ENCODE measurements at regions not wholly inside any gene's neighbourhood (a gene's known extent, or its start where the extent isn't known, plus 50 kb on each side); places are given as distances from the start of the nearest gene placed in this dataset.

DNA sequence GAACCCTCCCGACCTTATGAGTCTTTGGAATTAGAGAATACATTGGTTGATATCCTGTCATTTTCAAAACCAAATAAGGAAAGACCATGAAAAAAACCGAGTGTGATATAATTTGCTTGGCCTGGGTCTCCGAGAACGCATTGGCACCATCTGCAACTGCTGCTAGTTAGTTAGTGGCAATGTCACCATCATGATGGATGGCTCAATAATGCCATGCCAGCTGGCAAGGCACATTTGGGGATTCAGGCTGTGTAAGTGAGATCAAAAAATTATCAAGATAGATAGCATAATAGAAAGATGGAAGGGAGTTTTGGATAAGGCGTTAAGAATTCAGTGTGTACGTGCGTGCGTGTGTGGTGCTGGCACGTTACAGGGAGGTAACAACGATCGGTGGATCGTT, 134.7 kb upstream of the TCERG1L start:
- no peak for DNase-seq

DNA sequence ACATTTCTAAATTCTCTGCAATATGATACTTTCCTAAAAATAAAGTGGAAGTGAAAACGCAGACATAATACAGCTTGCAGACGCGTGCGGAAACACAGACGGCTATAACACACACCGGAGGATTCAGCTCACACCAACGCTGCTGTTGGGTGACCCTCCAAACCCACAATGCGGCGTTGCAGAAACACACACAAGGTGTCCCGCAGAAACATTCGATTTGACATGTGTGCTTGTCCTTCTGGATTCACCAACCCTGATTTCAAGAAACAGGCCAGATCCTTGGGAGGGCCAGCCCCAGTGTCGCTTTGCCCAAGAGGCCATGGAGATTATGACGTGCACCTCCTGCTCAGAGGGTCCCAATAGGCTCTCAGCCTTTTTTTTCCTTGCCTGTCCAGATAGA, 136.7 kb upstream of the TCERG1L start:
- DNase-seq, result no peak

DNA sequence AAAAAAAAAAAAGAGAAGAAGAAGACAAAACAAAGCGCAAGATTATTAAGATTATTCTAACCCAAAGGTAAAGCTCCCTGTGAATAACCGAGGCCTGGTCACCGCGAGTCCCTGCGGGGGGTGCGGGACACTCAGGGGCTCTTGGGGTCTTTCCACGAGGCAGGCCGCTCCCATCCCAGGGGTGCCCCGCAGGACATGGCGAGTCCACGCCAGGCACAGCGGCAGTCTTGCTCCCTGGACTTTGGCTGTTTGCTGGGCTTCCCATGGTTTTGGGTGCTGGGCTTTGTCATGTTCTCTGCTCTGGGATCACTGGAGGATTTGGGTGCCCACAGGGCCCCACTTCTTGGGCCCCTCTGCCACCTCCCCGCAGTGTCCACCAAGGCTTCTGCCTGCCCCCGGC, 137.4 kb upstream of the TCERG1L start:
- DNase-seq, result no peak

DNA sequence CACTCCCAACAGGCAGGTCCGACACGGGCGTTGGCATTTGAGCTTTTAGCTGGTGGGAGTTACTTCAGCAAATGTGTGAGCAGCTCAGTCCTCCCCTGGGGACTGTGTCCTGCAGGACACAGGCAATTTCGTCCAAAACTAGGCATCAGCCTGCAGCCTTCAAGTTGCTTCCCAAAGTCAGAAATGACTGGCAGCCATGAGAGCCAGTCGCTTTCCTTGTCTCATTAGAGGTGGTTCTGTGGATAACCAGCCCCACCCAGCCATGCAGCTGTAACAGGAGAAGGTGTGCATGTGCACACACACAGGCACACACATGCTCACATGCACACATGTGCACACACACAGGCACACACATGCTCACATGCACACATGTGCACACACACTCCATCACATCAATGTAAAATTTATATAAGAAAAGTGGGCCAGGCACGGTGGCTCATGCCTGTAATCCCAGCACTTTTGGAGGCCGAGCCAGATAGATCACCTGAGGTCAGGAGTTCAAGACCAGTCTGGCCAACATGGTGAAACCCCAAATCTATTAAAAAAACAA, 138.8 kb upstream of the TCERG1L start:
- DNase-seq, result no peak

DNA sequence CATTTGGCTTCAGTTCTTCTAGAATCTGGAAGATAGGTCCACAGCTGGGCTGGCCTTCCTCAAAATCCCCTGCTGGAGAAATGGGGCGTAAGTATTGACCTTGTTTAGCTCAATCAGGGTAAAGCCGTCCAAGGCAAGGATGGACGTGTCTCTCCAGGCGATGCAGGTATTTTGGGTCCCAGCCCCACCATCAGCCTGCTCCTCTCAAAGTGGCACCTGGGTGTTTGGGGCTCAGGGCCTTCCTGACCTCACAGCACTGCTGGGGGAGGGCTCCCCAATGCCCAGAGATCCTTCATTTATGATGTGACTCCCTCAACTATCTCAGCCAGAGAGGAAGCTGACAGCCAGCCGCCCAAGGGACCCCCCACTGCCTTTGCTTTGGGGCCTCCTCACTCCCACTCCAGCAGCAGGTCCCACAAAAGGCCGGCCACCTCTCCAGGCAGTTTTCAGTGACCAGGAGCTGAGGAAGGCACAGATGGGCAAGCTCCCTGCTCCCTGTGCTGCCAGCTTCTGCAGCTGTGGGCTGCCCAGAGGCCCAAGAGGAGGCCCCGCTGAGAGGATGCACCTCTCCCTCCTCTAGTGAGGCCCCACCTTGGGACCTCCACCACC, 140.0 kb upstream of the TCERG1L start:
- DNase-seq, result no peak

DNA sequence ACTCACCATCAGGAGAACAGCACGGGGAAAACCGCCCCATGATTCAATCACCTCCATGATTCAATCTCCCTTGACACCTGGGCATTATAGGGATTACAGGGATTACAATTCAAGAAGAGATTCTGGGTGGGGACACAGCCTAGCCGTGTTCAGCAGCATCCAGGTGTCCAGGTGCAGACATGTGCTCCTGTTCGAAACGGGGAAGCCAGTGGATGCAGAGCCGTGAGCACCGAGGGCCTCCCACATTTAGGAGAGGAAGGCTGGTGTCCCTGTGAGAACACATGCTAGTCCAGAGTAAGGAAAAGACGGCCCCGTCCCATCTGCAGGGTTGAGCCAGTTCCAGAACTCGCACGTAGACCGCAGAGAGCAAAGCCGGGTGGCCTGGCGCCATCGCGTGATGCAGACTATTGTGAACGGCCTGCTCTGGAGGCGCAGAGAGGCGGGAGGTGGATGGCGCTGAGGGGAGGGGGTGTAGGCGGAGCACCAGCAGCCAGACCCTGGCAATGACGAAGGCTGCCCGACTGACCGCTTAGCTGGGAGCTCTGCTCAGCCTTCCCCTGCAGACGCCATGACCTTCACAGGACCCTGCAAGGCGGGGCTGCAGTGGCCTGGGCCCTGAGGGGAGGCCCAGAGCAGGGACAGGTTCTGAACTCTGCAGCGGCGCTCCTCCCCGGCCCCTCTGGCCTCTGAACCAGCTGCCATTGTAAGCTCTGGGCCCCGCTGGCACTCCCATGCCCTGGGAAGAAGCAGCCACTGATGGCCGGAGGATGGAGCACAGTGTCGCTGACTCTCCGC, 141.6 kb upstream of the TCERG1L start:
- DNase-seq, result no peak

DNA sequence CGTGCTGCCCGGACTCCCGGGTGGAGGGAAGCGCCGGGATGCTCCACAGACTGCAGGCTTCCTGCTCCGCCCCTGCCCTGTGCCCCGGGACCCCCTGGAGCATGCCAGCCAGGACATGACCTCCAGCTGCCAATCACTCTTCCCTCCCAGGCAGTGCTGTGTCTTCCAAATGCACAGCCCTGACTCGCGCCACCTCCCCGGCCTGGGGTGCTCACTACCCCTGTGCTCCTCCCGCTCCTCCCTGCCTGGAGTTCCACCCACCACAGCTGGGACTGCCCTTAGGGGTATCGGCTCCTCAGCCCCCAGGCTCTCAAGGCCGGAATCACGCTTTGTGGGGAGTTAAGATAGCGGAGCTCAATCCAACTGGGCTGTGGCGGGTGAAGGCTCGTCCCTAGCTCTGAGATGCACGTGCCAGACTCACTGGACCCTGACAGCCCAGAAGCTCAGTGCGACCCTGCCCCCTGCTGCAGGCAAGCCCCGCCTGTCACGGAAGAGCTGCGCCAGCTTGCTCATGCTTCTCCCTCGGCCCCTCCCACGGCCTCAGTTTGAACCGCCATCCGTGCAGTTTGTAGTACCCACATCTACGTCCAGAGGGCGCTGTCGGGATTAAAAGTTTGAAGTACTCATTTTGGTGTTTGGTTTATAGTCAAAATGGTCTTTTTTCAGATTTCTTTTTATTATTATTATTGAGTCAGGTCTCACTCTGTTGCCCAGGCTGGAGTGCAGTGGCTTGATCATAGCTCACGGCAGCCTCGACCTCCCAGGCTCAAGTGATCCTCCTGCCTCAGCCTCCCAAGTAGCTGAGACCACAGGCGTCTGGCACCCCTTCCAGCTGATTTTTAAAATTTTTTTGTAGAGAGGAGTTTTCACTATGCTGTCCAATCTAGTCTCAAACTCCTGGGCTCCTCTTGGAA, 142.5 kb upstream of the TCERG1L start:
- no peak for DNase-seq

DNA sequence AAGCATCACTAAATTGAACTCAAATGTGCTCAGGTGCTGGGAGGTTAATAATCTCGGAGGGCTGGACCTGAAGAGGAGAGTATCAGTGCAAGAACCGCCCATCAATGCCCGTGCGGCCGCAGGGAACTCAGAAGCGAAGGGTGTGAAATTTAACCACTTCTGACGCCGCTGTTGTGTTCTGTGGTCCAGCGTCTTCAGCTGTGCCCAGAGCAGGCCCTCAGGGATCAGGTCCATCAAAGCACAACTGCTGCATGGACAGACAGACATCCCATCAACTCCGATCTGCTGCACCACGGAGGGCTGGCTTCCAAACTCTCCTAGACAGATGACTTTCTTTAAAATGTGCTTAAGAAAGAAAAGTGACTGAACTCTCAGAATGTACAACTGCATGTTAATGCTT, 144.9 kb upstream of the TCERG1L start:
- DNase-seq, result no peak

DNA sequence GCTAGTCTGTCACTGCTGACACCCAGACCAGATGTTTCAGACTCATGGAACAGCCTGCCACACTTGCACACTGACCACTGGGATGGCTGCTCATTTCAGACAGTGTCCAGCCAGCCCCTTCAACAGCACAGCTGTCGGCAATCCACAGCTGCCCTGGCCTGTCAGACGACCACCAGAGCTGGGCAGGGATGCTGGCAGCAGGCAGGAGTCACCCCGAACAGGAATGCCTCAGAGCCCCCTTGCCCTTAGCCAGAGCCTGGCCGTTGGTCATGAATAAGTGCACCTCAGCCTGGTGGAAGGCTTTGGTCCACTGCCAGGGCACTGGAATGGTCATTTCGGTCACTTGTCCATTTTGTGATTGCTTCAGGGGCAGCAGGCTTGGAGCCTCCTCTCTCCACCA, 149.6 kb upstream of the TCERG1L start:
- DNase-seq, result no peak

DNA sequence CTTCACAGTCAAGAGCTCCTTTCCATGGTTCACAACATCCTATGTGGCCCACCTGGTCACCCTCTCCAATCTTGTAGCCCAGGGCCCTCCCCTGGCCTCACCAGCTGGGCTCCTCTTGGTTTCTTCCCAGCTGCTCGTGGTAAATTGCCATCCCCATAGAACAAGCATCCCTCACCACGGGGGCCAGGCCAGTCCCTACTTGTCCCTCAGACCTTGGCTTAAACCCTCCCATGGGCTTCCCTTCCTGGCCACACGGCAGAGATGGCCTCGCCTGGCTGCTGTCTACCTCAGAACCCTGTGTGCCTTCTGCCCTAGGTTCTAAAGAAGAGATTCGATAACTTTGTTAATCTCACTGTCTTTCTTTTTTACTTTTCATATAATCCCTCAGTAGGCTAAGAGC, 153.3 kb upstream of the TCERG1L start:
- no peak for DNase-seq

DNA sequence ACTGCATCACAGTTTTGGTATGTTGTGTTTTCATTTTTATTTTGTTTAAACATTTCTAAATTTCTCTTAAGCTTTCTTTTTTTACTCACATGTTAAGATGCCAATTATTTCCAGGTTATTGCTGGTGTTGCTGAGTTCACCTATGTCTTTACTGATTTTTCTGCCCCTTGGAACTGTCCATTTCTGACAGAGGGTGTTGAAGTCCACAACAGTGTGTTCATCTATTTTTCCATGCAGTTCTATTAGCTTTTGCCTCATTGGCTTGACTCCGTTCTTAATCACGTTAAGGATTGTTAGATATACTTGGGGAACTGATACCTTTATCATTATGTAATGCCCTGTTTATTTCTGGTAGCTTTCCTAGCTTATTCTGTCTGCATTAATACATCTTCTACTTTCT, 158.0 kb upstream of the TCERG1L start:
- DNase-seq, result no peak

DNA sequence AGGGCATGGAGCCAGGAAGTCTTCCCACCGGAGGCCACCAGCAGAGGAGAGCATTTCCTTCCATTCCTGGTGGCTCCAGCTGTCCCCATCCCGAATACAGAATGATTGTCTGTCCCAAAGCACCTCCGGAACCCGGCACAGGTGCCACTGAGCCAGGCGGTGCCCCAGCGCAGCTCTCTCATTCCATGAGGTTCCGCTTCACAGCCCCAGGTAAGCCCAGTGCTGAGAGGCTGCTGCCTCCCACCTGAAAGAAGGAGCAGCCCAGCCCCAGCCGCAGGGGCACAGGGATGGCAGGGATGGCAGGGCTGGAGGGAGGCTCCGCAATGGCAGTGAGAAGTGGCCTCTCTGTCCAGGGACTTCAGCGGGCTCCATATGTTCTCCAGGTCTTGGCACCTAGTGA, 162.1 kb upstream of the TCERG1L start:
- no peak for DNase-seq

DNA sequence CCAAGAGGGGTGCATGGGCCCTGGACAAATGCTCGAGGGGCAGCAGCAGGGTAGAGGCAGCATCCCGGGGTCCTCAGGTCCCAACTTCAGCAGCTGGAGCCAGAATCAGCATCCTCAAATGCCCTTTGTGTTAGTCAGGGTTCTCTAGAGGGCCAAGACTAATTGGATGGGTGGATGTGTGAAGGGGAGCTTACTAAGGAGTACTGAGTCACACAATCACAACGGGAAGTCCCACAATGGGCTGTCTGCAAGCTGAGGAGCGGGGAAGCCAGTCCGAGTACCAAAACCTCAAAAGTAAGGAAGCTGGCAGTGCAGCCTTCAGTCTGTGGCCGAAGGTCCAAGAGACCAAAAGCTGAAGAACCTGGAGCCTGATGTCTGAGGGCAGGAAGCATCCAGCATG, 162.9 kb upstream of the TCERG1L start:
- DNase-seq, result no peak

DNA sequence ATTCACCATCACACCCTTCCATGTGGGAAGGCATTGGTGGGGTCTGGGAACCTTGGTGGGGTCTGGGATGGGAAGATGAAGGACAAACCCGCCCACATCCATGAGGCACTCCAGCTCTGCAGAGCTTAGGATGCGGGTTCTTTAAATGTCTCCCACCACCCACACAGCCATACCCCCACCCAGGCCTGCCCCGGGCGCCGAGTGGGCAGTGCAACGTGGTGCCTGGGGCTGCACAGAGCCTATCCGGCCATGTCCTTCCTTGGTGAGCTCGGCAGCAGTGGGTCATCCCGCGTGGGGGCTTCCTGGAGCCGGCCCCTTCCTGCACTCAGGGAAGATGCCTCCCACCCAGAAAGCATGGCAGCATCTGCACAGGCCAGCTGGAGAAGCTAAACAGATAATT, 163.5 kb upstream of the TCERG1L start:
- DNase-seq, result no peak

DNA sequence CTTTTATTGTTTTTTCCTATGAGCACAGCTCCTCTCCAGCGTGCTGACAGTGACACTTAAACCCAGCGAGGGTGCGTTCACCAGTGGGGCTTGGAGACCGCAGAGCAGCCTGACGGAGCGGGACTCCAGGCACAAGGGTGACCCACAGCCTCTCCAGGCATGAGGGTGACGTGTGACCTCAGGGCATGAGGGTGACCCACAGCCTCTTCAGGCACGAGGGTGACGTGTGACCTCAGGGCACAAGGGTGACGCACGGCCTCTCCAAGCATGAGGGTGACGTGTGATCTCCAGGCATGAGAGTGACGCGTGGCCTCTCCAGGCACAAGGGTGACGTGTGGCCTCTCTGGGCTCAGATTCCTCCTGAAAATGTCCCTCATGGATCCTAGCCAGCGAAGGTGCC, 164.3 kb upstream of the TCERG1L start:
- DNase-seq, result no peak

DNA sequence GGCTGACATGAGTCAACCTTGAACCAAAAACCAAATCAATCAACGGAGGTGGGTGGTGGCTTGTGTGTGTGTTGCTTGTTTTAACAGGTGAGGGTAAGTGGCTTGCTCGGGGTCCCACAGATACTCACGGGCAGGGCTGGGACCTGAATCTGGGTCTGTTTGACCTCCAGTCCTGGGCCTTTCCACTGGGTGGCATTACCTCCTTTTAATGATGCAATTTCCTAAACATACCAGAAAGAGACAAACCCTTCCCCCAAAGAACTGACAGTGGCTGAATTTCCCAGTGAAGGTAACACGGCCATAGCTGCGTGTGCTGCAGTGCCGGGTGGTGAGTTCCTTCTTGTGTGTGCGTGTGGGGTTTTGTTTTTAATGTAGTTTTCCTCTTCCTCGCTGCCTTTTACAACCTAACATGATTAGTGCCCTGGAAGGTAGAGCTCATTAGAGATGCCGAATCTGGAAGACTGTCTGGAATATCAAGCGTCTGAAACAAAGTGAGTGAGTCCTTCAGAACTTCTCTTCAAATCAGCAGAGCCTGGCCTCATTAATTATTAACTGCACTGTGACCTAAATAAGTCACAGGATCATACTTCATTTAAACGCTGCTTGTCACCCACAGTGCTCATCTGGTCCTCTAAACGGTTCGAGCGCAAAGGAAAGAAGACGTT, 166.1 kb upstream of the TCERG1L start:
- no peak for DNase-seq

DNA sequence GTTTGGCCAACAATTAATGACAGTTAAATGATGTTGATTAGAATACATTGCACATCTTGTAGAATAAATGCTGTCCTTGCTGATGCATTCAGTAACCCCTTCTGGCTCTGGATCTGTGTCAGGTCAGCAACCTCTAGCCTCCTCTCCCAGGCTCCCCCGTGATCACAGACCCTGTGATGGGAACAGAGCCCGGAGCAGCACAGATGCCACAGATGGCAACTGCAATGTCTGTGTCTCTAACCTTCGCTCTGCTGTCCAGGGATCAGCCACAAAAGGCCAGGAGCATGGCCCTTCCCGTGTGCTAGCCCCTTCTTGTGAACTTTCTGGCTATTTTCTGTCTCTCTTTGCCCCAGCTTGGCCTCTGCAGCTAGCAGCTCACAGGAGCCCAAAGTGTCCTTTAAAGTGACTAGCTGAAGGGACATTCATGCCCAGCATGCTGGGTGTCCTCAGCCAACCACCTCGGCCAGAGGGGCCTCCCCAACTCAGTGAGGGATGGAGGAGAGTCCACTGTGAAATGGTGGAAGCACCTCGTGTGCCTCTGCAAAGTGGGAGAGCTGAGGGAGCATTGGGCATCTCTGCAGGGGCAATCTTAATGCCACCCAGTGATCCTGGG, 167.0 kb upstream of the TCERG1L start:
- DNase-seq, result no peak

DNA sequence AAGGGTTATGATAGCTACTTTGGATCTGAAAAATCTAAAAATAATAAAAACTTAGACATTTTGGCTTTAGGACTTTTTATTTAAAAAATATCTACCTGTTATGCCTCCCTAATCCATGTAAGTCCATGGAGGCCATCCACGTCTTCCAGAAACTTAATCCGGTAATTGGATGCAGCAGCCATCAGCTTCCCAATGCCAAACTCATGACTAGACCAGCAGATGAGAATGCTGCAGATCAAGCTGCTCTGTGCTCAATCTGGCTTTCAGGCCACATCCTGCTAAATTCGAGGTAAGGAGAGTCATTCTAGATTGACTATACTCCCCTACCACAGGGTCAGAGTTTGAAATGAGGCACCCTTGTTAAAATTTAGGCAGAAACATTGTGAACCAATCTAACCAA, 168.5 kb upstream of the TCERG1L start:
- DNase-seq, result no peak

DNA sequence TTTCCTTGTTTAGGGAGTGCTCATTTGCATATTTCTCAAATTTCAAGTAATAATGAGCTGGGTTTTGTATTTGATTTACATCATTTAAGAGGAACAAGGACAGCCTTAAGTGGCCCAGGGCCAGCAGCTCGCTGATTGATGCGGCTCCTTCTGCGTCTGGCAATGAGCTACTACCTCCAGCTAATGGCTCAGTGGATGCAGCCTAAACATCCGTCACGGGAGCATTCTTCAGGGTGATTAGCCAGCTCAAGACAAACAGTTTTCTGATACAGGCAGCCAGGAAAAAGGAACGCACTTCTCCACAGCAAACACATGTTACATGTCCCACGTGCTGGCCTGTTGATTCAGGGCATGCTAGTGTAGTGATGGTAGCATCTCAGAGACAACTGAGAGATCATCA, 169.3 kb upstream of the TCERG1L start:
- DNase-seq, result no peak

DNA sequence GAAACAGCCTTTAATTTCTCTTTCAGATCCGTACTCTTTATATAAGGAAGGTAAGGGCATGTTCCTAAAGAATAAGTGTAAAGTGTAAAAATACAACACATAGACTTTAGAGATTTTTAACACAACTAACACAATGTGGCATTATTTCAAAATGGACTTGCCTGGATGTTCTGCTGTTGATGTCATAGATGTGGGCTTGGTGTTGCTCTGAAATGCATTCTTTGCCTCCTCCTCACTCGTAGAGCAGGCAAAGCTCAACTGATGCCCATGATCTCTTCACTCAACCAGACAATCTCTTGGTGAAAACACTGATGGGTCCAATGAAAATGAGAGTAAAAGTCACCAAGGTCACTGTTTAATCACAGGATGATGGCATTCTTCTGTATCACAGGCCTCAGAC, 174.2 kb upstream of the TCERG1L start:
- no peak for DNase-seq

DNA sequence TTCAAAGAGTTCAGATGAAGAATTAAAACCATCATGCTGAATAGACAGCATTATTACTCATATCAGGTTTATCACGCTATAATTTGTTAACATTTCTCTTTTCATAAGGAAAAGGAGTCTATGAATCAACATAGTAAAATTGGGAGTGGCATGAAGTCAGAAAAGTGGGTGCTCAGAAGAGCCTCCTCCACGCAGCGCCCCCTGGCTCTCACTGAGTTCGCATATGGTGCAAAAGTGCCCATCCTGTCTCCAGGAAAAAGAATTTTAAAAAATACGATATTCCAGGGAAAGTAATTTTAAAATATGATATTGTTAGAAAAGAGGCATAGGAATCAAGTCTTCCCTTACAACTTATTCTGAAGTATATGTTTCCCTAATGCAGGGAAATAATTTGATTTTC, 176.3 kb upstream of the TCERG1L start:
- no peak for DNase-seq

DNA sequence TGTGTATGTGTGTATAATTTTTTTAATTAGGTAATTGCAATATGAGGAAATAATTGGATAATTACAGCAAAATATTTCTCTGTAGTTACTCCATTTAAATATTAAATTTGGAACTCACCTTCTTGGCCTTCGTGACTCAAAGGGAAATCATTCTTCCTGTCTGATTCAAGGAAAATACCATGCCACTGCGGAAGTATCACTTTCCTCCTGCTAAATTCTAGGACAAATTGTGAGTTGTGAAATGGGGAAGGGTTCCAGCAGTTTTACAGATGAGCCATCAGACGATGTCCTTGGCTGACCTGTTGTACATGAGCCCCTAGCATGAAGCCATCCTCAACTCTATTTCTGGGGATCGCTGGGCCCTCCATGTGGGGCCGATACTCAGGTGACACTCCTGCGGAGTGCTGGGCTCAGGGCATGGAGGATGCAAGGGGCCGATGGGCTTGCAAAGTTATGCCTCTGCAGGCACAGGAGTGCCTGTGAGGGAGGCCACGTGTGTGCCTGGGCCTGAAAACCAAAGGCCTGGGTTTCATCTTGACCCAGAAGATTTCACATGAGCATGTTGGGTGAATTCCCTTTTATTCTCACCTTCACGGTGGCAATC, 179.6 kb upstream of the TCERG1L start:
- DNase-seq, result no peak

Data from CD4-positive, alpha-beta T cell treated with Interferon gamma for 1 hour (primary cell).